ENCODE measurements at regions not wholly inside any gene's neighbourhood (a gene's known extent, or its start where the extent isn't known, plus 50 kb on each side); places are given as distances from the start of the nearest gene placed in this dataset.
"Not testable (repeated sequence)": the region's sequence is repeated elsewhere in the genome, so short reads cannot be mapped to it uniquely, and the experiment has no call there.

DNA sequence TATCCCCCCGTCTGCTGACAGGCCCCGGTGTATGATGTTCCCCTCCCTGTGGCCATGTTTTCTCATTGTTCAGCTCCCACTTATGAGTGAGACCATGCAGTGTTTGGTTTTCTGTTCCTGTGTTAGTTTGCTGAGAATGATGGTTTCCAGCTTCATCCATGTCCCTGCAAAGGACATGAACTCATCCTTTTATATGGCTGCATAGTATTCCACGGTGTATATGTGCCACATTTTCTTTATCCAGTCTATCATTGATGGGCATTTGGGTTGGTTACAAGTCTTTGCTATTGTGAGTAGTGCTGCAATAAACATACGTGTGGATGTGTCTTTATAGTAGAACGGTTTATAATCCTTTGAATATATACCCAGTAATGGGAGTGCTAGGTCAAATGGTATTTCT lies 244.7 kb downstream of the NEBL start:
- DNase-seq = not testable (repeated sequence)

DNA sequence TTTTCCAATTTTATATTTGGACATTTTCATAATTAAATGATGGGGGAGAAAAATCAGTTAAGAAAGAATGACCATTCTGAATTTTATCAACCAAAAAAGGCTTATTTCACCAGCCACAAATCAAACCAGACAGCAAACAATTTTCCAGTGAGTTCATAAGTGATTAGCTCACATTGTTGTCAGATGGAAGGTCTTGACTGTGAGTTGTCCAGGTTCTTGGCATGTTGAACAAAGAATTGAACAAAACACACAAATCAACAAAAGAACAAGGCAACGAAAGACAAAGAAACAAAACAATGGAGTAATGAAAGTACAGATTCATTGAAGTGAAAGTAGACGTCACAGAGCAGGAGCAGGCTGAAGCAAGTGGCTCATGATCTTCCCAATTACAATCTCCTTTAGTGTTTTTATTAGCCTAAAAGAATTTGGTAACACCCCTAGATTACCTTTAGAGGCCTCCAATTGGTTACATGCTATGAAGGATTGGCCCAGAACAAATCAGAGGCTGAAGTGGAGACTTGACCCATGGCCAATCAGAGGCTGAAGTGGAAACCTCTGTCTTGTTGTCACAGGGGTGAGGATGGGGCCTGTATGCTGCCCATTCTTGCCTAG lies 248.7 kb downstream of the NEBL start:
- no peak for DNase-seq

DNA sequence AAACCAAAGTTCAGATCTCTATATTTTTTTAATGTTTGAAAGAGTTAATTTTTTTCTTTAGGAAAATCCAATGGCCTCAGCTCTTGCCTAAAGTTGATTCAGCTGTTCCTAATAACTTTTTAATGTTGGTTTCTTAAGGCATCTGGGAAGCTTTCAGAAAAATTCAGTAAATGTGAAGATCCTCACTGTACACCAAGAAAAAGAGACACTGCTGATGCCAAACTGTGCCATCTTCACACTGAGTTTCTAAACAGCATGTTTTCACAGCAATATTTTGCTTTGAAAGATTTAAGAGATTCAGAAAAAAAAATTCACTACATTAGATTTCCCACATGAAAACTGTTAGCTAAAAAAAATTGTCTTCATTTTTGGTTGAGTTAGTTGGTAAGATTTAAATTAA lies 249.4 kb downstream of the NEBL start:
- DNase-seq = no peak

DNA sequence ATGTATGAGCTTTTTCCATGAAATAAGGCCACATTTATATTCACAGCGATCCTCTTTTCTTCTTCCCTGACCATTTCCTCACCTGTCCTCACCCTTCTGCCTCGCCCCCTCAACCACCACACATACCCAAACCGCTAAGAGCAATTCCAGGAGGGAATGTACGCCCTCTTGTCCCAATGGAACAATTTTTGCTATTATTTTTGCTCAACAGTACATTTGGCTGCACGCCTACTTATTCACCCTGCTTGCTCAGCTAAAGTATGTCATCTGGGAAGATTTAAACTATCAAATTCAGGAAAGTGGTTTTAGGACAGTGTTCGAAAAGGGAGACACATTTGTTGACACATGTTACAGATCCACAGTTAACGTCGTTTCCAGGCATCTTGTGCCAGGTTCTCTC lies 252.7 kb downstream of the NEBL start:
- DNase-seq = no peak

DNA sequence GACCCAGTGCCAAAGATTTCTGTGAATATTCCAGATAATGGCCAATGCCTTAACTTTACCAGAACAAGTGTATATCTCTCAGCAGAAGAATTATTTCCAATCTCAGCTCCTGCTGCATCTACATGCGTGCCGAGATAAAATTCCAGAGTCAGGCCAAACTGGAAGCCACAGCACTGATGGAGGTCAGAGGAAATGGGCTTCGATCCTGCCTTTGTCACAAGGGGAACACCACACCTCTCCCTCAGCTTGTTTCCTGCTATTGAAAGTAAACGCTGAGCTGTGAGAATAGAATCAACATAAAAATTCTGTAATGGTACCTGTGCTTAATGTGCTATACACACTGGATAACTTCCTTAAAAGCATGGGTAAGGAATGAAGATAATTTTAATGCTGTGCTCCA lies 255.5 kb downstream of the NEBL start:
- DNase-seq = no peak

DNA sequence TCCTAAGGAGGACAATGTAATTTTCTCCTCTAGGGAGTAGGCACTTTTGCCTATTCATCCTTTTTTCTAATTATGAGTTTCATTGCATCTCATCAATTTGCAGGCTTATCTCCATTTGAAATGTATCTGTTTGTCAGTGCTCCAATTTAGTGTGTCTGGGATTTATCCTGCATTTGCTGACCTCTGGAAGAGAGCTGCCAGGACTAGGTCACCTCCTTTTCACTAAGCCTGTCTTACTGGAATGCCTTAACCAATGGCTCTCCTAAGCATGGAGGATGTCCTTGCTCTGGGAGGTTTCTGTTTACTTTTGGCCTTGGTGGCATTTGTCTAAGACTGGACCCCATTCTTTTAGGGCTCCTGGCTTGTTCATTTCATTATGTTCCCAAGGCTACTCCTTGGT lies 261.5 kb downstream of the NEBL start:
- no peak for DNase-seq

DNA sequence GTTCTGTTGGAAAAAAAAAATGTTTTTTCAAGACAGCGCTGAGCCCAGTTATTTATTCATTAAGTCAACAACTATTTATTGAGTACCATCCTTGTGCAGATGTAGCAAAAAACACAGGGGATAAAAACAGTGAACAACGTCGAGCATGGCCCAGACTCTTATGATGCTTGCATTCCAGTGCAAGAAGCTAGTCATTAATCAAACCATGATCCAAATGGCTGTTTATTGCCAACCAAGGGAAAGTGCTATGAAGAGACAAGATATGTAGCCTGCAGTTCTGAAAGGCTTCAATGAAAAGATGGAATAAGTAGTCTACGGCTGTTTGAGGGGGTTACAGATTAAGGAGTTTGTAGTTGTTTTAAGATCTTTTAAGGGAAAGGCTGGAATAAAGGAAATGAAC lies 262.3 kb downstream of the NEBL start:
- no peak for DNase-seq

DNA sequence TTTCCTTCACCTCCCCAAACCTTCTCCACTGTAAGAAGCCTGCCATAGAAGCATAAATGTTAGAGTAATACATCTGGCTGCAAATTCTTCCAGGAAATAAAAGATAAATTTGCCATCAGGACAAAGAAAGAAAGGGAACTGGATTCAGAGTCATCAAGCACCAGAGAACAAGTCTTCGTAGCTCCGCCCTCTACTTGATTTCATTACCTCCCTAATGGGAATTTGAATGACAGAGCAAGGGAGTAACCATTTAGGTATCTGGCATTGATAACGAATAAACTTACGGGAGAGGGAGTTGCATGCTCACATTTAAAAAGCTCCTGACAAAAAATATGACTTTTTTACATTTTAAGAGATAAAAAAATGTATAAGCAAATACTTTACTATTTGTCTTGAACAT lies 263.4 kb downstream of the NEBL start:
- no peak for DNase-seq

DNA sequence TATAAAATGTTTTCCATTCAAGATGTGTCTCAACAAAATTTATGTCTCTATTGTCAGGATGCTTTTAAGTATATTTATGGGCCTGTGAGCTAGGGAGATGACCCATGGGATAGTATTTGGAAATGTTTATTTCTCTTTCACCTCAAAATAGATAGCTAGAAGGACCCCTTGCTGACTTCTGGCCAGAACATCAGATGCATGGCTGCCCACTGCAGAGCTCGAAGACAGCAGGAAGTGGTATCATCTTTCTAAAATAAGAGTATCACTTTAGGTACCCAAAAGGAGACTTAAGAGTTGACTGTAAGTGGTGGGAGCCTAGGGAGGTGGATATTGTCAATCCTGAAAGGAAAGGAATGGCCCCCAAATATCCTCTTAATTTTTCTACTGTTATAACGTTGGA lies 264.4 kb downstream of the NEBL start:
- DNase-seq = no peak

DNA sequence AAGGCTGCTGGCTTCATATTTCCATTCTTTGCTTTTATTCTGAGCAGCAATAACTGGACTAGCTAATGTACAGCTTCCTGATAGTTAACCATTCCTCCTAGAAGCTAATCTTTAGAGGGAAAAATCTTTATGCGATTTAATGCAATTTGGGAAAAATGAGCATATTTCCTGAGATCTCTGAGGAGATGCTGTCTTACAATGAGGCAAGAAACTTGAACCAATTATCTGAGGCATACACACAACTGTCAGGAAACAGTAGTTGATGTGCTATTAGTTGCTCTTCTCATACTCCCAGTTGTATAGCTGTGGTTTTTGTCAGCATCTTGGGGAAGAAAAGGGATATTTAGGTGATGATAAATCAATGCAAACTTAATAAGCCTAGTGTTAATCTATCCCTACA lies 265.9 kb downstream of the NEBL start:
- no peak for DNase-seq

DNA sequence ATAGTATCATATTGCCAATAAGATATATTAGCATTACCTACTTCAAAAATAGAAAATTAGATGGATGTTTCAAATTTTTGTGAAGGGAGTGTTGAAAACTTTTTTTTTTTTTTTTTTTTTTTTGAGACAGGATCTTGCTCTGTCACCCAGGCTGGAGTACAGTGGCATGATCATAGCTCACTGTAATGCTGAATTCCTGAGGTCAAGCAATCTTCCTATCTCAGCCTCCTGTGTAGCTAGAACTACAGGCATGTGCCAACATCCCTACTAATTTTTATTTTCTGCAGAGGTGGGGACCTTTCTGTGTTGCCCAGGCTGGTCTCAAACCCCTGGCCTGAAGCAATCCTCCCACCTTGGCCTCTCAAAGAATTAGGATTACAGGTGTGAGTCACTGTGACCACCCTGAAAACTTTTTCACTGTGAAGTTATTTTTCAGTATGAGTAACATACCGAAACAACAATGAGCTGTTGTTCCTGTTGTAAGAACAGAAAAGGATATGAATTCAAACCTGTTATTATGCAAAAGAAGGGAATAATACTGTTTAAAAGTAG lies 266.9 kb downstream of the NEBL start:
- no peak for DNase-seq

DNA sequence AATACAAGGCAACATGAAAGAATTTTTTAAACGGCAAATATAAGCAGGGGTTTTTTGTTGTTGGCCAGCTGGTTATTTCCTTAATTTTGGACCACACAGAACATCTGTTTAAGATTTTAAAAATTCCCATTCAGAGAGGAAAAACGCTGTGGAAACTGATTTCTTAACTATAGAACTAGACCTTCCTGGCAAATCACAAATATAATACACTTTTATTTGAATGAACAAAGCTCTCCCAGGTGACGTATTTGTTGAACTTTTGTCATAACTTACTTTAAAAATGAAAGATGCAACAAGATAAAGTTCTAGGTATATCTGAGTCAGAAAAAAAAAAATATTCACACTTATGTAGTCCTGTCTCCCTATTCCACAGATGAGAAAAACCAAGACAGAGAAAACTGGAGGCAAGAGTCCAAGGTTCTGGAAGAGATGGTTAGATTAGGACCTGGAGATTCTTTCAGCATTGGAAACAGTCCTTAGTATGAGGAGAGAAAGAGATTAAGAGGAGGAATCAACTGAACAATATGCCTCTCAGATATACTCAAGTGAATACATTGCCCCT lies 269.1 kb downstream of the NEBL start:
- DNase-seq = no peak

DNA sequence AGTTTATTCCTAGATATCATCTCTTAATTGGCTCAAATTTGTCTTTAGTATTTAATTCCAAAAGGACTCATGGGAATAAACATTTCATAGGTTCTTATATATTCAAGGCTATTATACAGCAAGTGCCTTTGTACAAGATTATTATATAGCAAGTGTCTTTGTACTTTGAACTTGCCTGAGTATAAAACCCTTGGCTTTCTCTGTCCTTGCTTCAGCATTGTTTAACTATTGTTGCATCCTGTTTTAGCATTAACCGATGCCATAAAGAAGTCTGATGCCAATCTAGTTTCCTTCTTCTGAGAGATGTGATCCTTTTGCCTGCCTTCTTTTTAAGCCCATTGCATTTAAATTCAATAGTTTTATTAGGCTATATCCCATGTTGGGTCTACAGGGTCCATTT lies 270.0 kb downstream of the NEBL start:
- no peak for DNase-seq

DNA sequence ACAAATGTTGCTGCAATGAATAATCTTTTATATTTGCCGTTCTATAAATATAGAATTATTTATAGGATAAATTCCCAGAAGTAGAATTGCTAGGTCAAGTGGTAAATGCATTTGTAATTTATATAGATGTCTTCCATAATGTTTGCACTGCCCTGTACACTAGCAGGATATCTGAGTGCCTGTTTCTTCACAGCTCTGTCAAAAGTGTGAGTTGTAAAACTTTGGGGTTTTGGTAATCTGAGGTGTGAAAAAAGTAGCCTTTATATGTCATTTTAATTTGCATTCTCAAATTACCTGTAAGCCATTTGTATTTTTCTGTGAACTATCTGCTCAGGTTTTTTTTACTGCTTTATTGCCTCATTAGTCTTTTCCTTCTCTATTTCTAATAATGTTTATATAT lies 271.2 kb downstream of the NEBL start:
- no peak for DNase-seq

DNA sequence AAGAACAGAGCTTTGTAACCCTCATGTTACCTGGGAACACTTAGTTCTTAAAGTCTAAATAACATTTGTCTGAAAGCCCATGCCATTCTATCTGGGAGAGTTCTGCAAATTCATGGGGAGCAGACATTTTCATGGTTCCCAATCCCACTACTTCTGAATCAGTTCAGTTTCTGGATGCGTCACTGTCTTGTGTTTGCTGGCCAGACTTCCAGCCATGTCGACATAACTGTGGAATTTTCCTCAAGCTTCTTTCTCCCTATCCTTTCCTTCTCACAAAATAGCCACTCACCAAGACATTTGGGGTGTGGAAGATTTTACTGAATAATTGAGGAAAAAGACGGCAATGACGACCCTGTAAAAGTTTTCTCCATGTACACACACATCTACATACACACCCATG lies 272.5 kb downstream of the NEBL start:
- DNase-seq = no peak

DNA sequence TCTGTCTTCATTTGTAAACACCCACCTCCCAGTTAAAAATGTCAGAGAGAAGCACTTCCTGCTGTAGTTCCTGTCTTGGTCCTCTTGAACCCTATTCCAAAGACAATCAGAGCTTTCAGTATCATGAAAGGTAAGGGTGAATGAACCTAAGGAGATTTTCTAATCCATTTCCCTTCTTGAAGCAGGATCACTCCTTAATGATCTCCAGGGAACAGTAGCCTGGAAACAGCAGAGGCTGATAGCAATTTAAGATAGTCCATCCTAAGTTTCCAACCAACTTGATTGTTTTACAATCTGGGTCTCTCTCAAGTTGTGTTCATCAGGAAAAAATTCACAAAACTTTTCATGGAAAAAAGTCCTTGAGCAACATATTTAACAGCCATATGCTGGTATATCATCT lies 273.6 kb downstream of the NEBL start:
- no peak for DNase-seq

DNA sequence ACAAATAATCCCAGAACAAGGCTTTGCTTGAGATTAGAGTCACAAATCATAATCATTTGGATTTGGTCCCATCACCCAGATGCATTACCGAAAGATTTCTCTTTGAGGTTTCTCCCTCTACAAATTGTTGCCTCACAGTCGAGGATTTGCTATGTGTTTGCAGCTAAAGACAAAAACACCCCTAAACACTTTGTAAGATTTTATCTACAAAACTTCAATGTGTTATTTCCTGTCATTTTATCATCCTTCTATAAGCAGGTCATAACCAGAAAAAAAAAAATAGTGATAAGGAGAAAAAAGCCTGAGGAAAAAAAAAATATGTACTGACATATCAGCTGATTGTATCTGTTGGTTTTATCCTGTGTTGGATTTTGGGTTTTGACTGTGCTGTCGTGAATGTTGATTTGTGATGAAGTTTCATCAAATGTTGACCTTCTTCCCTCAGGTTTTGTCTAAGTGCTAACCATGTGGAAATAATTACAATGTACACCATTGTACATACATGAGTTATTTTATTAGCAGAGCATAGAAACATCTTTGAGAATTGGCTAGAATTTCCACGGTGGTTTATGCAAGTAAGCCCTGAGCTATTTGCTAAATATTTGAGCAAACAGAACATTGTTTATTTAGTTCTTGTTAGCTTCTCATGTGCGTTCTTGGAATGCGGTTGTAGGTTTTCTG lies 274.4 kb downstream of the NEBL start:
- no peak for DNase-seq

DNA sequence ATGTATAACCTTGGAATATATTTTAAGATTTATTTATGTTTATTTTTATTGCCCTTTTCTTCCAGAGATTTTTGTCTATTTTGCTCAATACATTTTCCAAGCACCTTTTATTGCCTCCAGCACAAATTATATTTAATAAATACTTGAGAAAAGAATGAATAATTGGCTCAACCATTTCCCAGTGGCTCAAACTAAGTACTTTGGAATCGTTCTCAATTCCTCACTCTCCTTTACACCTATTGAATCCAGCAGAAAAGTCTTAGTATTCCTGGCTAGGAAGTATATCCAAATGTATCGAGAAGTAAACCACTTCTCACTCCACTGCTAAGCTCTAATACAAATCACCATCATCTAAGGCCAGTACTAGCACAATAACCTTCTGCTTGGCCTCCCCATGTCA lies 276.1 kb downstream of the NEBL start:
- no peak for DNase-seq

DNA sequence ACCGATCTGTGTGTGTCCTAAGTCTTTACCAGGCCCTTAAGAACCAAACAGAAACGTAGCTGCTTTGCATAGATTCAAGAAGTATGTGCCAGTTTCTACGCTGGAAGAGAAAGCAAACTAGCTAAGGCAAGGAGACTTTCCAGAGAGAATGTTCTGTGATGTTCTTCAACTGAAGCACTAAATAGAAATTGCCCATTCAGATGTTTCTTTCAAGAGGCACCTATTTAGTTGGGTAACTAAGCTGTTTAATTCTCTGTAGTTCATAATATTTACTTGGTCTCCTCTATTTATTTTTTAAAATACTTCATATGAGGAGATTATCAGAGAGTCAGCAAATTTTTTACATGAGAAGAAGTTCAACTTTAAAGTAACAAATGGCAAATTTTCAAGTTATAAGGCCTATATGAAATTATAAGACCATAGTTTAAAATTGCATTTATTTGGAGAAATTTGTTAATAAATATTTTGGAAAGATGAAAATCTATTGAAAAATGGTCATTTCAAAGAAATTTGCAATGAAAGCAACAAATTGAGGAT lies 279.0 kb downstream of the NEBL start:
- DNase-seq = no peak

DNA sequence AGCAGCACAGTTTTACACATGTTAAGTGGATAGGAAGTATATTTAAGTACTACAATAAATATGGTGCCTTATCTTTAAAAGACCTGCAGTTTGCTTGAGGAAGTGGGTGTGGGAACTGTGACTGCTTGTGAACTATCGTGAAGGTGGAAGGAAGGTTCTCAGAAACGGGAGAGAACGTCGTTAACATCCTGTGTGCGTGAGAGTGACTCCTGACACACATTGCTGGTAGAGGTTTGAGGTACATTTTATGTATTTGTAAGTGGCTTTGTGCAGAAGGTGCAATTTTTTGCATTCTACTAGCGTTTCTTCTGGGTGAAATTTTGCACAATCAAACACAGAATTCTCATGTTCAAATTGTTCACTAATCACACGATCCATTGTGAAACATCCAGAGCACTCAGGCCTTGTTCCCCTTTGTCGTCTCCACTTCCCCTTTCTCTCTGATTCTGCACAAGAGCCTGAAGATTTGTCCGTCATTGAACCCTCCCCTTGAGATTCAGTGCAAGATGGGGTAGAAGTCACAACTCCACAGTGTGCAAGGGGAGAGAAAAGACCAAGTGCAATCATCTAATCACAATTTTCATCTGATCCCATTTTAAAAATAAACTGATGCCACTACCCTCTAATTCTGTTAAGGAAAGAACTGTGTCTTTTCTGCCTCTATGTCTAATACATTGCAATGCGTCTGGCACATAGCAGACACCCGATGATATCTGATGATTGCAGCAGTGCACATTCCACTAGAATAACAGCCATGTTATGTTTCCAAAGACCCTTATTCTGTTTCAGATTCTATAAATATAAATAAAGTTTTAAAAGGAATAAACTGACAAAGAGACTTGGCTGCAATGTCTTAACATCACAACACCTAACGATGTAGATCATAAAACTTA lies 279.9 kb downstream of the NEBL start:
- DNase-seq = no peak

DNA sequence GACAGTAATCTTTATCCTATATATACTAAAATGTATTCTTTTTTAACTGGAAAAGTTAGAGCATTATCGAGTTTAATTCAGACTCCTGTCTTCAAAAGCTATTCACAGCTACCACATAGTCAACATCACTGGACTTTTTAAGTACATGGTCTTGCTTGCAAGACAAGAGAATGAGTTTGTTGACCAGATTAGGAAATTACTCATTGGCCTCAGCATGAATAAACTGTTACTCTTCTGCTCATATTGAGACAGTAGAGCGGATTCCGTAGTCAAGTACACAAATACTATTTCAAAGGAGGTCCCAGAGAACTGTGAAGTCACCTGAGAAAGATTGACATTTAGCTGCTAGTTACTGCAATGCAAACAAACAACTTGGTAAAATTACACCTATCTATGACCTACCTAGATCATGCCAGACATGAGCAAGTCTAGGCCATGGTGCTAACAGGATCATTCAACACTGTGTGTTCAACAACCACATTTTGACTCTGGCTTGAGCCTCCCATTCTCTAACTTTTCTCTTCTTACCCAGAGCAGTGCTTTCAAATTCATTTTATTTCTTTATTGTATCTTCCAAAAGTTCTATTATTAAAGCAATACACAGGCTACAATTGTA lies 280.9 kb downstream of the NEBL start:
- no peak for DNase-seq

DNA sequence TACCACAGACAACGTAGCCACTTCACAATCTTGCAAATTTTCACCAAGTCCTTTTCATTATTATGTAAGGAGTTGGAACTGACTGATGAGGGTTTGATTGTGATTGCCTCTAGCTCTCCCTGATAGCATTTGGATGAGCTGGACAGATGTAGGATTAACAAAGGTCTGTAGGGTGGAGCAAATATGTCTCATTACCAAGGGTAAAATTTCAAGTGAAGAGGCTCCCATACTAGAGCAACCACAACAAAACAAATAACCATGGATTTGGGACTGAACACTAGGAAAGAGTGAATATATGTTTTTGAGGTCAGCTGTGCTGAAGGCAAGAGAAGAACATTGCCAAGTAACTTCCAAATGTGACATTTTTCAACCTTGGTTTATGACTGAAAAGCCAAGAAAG lies 281.7 kb downstream of the NEBL start:
- no peak for DNase-seq
